CD4-positive, alpha-beta T cell treated with Interleukin-17A for 1 hour (primary cell): ENCODE measurements at regions not wholly inside any gene's neighbourhood (a gene's known extent, or its start where the extent isn't known, plus 50 kb on each side); places are given as distances from the start of the nearest gene placed in this dataset.
"Not testable (repeated sequence)": the region's sequence is repeated elsewhere in the genome, so short reads cannot be mapped to it uniquely, and the experiment has no call there.

ENCODE experiments used
- DNase-seq: peaks from one replicate; pipeline ENCODE4 v3.0.0-alpha.2; 2020

GRCh38 chr2:147460155-147460554, 384.7 kb upstream of the ACVR2A start:
- DNase-seq: no peak

- no peak for DNase-seq
Observed at GRCh38 chr2:147456779-147457178, 388.1 kb upstream of the ACVR2A start.

GRCh38 chr2:147451902-147452515, 392.8 kb upstream of the ACVR2A start:
- no peak for DNase-seq

GRCh38 chr2:147450661-147451510, 393.9 kb upstream of the ACVR2A start:
- DNase-seq: no peak

- DNase-seq: peak; percentile 72
Observed at GRCh38 chr2:147449323-147449991, 395.4 kb upstream of the ACVR2A start.

GRCh38 chr2:147442816-147443215, 402.0 kb upstream of the ACVR2A start:
- no peak for DNase-seq

GRCh38 chr2:147441182-147441581, 403.6 kb upstream of the ACVR2A start:
- DNase-seq: no peak

- DNase-seq: no peak
Observed at GRCh38 chr2:147440734-147441133, 404.1 kb upstream of the ACVR2A start.

- no peak for DNase-seq
Observed at GRCh38 chr2:147439986-147440385, 404.8 kb upstream of the ACVR2A start.

GRCh38 chr2:147438882-147439281, 405.9 kb upstream of the ACVR2A start:
- no peak for DNase-seq

- DNase-seq: no peak
Observed at GRCh38 chr2:147433822-147434221, 411.0 kb upstream of the ACVR2A start.

GRCh38 chr2:147430408-147430807, 414.4 kb upstream of the ACVR2A start:
- no peak for DNase-seq

- no peak for DNase-seq
Observed at GRCh38 chr2:147428120-147428747, 416.6 kb upstream of the ACVR2A start.

GRCh38 chr2:147425437-147426029, 419.3 kb upstream of the ACVR2A start:
- no peak for DNase-seq

GRCh38 chr2:147424766-147425165, 420.1 kb upstream of the ACVR2A start:
- DNase-seq: no peak

- no peak for DNase-seq
Observed at GRCh38 chr2:147420947-147421675, 423.7 kb upstream of the ACVR2A start.

- DNase-seq: no peak
Observed at GRCh38 chr2:147420517-147420916, 424.3 kb upstream of the ACVR2A start.

GRCh38 chr2:147416099-147416498, 428.7 kb upstream of the ACVR2A start:
- no peak for DNase-seq

- not testable (repeated sequence) for DNase-seq
Observed at GRCh38 chr2:147414656-147415055, 430.2 kb upstream of the ACVR2A start.

GRCh38 chr2:147408357-147408756, 436.5 kb upstream of the ACVR2A start:
- DNase-seq: no peak

- DNase-seq: peak; percentile 2
Observed at GRCh38 chr2:147405651-147406050, 439.2 kb upstream of the ACVR2A start.

- no peak for DNase-seq
Observed at GRCh38 chr2:147398996-147399395, 445.8 kb upstream of the ACVR2A start.
